ENCODE measurements at regions not wholly inside any gene's neighbourhood (a gene's known extent, or its start where the extent isn't known, plus 50 kb on each side); places are given as distances from the start of the nearest gene placed in this dataset.
"Not testable (repeated sequence)": the region's sequence is repeated elsewhere in the genome, so short reads cannot be mapped to it uniquely, and the experiment has no call there.

DNA sequence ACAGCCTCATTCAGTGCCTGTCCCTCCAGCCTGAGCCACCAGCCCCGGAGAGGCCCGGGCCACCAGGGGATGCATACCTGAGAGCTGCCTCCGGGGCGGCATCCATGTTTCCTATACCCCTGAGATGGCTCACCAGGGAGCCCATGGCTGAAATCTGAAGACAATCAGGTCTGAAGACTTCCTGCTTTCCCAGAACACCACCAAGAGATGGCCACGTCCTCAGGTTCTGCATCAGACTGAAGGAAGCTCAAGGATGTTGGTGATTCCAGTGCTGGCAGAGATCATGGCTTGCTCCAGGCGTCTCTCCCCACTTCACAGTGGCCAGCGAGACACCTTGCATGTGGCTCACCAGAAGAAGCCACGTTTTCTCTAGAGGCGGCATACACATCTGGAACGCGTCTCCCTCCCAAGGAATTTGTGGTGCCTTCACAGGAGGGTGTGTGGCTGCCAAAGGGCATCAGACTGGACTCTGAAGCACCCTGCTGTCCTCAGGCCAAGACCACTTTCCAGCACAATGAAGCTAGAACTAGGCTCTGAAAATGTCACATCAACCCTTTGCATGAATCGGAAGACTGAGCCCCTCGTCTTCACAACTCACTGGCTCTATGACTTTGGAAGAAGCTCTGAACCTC lies 170.7 kb upstream of the IRF2BP2 start:
- no peak overlapping the region for H3K4me3 Mint-ChIP-seq
- Histone ChIP-seq H3K36me3 (replicated peaks in 1 of 2; ENCODE audit: control extremely low read depth in 1 of 2, control insufficient read depth in 1 of 2, extremely low read depth in 1 of 2, insufficient read depth in 2 of 2, low read length in 1 of 2) (no peaks in the 10 kb centered on the region), H3K4me1 (ENCODE audit: control insufficient read depth in 2 of 2, insufficient read depth in 2 of 2, low read length in 2 of 2) (peaks cover 3 to 7% of the 10 kb centered on the region in 2 donors), H3K9ac (ENCODE audit: low read length) (no peak overlapping the region), H3K27ac (ENCODE audit: low read length in 2 of 2) (no peak overlapping the region), H2AFZ (ENCODE audit: insufficient read depth, low read depth, low read length, poor library complexity, severe bottlenecking) (no peak overlapping the region), H3K4me3 (ENCODE audit: control extremely low read depth in 1 of 5, extremely low read depth in 1 of 5, insufficient read depth in 1 of 5, low read depth in 2 of 5, low read length in 4 of 5) (no peak overlapping the region), H4K20me1 (ENCODE audit: control insufficient read depth, insufficient read depth, low read length, poor library complexity, severe bottlenecking) (no peaks in the 10 kb centered on the region), H3K4me2 (replicated peaks; ENCODE audit: low read depth, low read length, poor library complexity, severe bottlenecking) (no peak overlapping the region), H3K27me3 (replicated peaks in 1 of 4; ENCODE audit: control extremely low read depth in 1 of 4, control insufficient read depth in 3 of 4, insufficient read depth in 4 of 4, low read length in 3 of 4) (peaks cover 0 to 58% (median 32%) of the 10 kb centered on the region in 4 experiments), H3K9me3 (ENCODE audit: control extremely low read depth in 1 of 3, control insufficient read depth in 2 of 3, insufficient read depth in 1 of 3, low read length in 2 of 3) (peaks cover 0 to 5% (median 1%) of the 10 kb centered on the region in 3 donors), H3K79me2 (ENCODE audit: control insufficient read depth, insufficient read depth, low read length) (no peaks in the 10 kb centered on the region)
- intact Hi-C loops (cut with micrococcal nuclease) = no loop called here
- H3K27ac Mint-ChIP-seq = no peak overlapping the region
- POLR2A ChIA-PET = no interaction called here
- H3K4me1 Mint-ChIP-seq = no peaks in the 10 kb centered on the region
- CTCF ChIA-PET = interaction anchor here (1.0 kb wide), 1 partner anchor 303 kb away, joined by 3 read pairs; no protein-coding TSS in a partner anchor
- H3K9me3 Mint-ChIP-seq (ENCODE audit: insufficient read depth) = no peaks in the 10 kb centered on the region
- no peaks in the 10 kb centered on the region for H3K27me3 Mint-ChIP-seq
- peak; percentile 27 for DNase-seq
- ATAC-seq (ENCODE audit: low read depth) = no peak
- WGBS (ENCODE audit: insufficient coverage) = 85% methylated on average over 13 of the region's 13 CpGs
- no peak for TF ChIP-seq EZH2 (IDR thresholded peaks at IDR 0.05; ENCODE audit: borderline replicate concordance, insufficient read depth, low read depth, low read length, poor library complexity, severe bottlenecking)
- TF ChIP-seq, protein P1, sequence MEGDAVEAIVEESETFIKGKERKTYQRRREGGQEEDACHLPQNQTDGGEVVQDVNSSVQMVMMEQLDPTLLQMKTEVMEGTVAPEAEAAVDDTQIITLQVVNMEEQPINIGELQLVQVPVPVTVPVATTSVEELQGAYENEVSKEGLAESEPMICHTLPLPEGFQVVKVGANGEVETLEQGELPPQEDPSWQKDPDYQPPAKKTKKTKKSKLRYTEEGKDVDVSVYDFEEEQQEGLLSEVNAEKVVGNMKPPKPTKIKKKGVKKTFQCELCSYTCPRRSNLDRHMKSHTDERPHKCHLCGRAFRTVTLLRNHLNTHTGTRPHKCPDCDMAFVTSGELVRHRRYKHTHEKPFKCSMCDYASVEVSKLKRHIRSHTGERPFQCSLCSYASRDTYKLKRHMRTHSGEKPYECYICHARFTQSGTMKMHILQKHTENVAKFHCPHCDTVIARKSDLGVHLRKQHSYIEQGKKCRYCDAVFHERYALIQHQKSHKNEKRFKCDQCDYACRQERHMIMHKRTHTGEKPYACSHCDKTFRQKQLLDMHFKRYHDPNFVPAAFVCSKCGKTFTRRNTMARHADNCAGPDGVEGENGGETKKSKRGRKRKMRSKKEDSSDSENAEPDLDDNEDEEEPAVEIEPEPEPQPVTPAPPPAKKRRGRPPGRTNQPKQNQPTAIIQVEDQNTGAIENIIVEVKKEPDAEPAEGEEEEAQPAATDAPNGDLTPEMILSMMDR (IDR thresholded peaks at IDR 0.05) = no peak

DNA sequence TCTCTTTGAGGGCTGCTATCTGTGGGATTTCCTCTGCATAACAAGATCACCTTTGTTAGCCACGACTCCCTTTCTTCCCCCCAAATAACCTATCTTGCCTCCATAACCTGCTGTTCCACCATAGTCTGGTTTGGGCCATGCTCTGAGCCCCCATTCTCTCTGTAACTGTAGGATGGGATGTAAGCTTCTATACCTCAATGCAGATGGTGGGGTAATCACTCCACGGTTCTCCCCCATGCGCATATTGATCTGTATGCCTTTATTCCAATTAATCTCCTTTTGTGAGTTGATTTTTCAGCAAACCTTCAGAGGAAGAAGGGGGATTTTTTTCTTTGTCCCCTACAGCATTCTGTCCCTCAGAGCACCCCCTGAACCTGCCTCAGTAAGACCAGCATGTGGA lies 170.1 kb upstream of the IRF2BP2 start:
- intact Hi-C loops (cut with micrococcal nuclease) = no loop called here
- no peaks in the 10 kb centered on the region for H3K36me3 ChIP-seq (replicated peaks in 1 of 2; ENCODE audit: control extremely low read depth in 1 of 2, control insufficient read depth in 1 of 2, extremely low read depth in 1 of 2, insufficient read depth in 2 of 2, low read length in 1 of 2)
- peaks cover 0 to 5% (median 1%) of the 10 kb centered on the region in 3 donors for H3K9me3 ChIP-seq (ENCODE audit: control extremely low read depth in 1 of 3, control insufficient read depth in 2 of 3, insufficient read depth in 1 of 3, low read length in 2 of 3)
- Mint-ChIP-seq H3K4me1 (no peaks in the 10 kb centered on the region), H3K27me3 (no peaks in the 10 kb centered on the region), H3K4me3 (no peak overlapping the region), H3K27ac (no peak overlapping the region), H3K9me3 (ENCODE audit: insufficient read depth) (no peaks in the 10 kb centered on the region)
- H3K4me1 ChIP-seq (ENCODE audit: control insufficient read depth in 2 of 2, insufficient read depth in 2 of 2, low read length in 2 of 2) = peaks cover 3 to 7% of the 10 kb centered on the region in 2 donors
- H3K79me2 ChIP-seq (ENCODE audit: control insufficient read depth, insufficient read depth, low read length) = no peaks in the 10 kb centered on the region
- ATAC-seq (ENCODE audit: low read depth) (no peak), DNase-seq (no peak)
- no peak for TF ChIP-seq EZH2 (IDR thresholded peaks at IDR 0.05; ENCODE audit: borderline replicate concordance, insufficient read depth, low read depth, low read length, poor library complexity, severe bottlenecking)
- TF ChIP-seq, protein P1 (IDR thresholded peaks at IDR 0.05) = no peak
- H3K4me2 ChIP-seq (replicated peaks; ENCODE audit: low read depth, low read length, poor library complexity, severe bottlenecking) = no peak overlapping the region
- 100% methylated on average over 2 of the region's 3 CpGs for WGBS (ENCODE audit: insufficient coverage)
- no peak overlapping the region for H2AFZ ChIP-seq (ENCODE audit: insufficient read depth, low read depth, low read length, poor library complexity, severe bottlenecking)
- H3K9ac ChIP-seq (ENCODE audit: low read length) = no peak overlapping the region
- H3K27me3 ChIP-seq (replicated peaks in 1 of 4; ENCODE audit: control extremely low read depth in 1 of 4, control insufficient read depth in 3 of 4, insufficient read depth in 4 of 4, low read length in 3 of 4) = peaks cover 0 to 58% (median 32%) of the 10 kb centered on the region in 4 experiments
- ChIA-PET POLR2A (no interaction called here), CTCF (no interaction called here)
- no peak overlapping the region for H3K27ac ChIP-seq (ENCODE audit: low read length in 2 of 2)
- H3K4me3 ChIP-seq (ENCODE audit: control extremely low read depth in 1 of 5, extremely low read depth in 1 of 5, insufficient read depth in 1 of 5, low read depth in 2 of 5, low read length in 4 of 5) = no peak overlapping the region
- H4K20me1 ChIP-seq (ENCODE audit: control insufficient read depth, insufficient read depth, low read length, poor library complexity, severe bottlenecking) = no peaks in the 10 kb centered on the region

DNA sequence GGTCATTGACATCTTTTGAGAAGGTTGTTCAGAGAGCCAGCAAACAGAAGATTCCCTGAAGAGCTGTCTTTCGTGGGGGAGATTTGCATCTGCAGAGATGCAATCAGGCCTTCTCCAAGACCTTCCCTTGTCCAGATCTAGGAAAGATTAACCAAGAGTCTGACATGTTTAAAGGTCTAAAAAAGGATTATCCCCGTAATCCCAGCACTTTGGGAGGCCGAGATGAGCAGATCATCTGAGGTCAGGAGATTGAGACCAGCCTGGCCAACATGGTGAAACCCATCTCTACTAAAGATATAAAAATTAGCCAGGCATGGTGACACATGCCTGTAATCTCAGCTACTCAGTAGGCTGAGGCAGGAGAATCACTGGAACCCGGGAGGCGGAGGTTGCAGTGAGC lies 169.6 kb upstream of the IRF2BP2 start:
- H3K4me3 ChIP-seq (ENCODE audit: control extremely low read depth in 1 of 5, extremely low read depth in 1 of 5, insufficient read depth in 1 of 5, low read depth in 2 of 5, low read length in 4 of 5); H3K4me1 Mint-ChIP-seq; H3K36me3 ChIP-seq (replicated peaks in 1 of 2; ENCODE audit: control extremely low read depth in 1 of 2, control insufficient read depth in 1 of 2, extremely low read depth in 1 of 2, insufficient read depth in 2 of 2, low read length in 1 of 2); H3K27me3 Mint-ChIP-seq; H4K20me1 ChIP-seq (ENCODE audit: control insufficient read depth, insufficient read depth, low read length, poor library complexity, severe bottlenecking); intact Hi-C loops (cut with micrococcal nuclease); ATAC-seq (ENCODE audit: low read depth); DNase-seq; H3K9me3 ChIP-seq (ENCODE audit: control extremely low read depth in 1 of 3, control insufficient read depth in 2 of 3, insufficient read depth in 1 of 3, low read length in 2 of 3); H2AFZ ChIP-seq (ENCODE audit: insufficient read depth, low read depth, low read length, poor library complexity, severe bottlenecking); H3K4me1 ChIP-seq (ENCODE audit: control insufficient read depth in 2 of 2, insufficient read depth in 2 of 2, low read length in 2 of 2); CTCF ChIA-PET; H3K27ac ChIP-seq (ENCODE audit: low read length in 2 of 2); H3K27ac Mint-ChIP-seq; H3K9ac ChIP-seq (ENCODE audit: low read length); H3K4me2 ChIP-seq (replicated peaks; ENCODE audit: low read depth, low read length, poor library complexity, severe bottlenecking); H3K9me3 Mint-ChIP-seq (ENCODE audit: insufficient read depth); H3K4me3 Mint-ChIP-seq; H3K79me2 ChIP-seq (ENCODE audit: control insufficient read depth, insufficient read depth, low read length): not testable (repeated sequence)
- WGBS (ENCODE audit: insufficient coverage) = 87% methylated on average over 5 of the region's 5 CpGs
- peaks cover 0 to 58% (median 32%) of the 10 kb centered on the region in 4 experiments for H3K27me3 ChIP-seq (replicated peaks in 1 of 4; ENCODE audit: control extremely low read depth in 1 of 4, control insufficient read depth in 3 of 4, insufficient read depth in 4 of 4, low read length in 3 of 4)
- POLR2A ChIA-PET = interaction anchor here (0.6 kb wide), 1 partner anchor 232 kb away, joined by 7 read pairs; no protein-coding TSS in a partner anchor
